H1 (cell line): ENCODE measurements at regions not wholly inside any gene's neighbourhood (a gene's known extent, or its start where the extent isn't known, plus 50 kb on each side); places are given as distances from the start of the nearest gene placed in this dataset.

Experiments
- JUND ChIP-seq: IDR thresholded peaks from 2 replicates; pipeline ENCODE4 v1.6.1; 2011; ENCODE audit warnings: mild to moderate bottlenecking, improper control_type of control experiment, low read length
- RBBP5 ChIP-seq: IDR thresholded peaks from 2 replicates; pipeline ENCODE4 v1.7.1; 2012; ENCODE audit warnings: low read depth, mild to moderate bottlenecking, inconsistent platforms, low read length, moderate library complexity, borderline replicate concordance
- YY1 ChIP-seq: IDR thresholded peaks from 2 replicates; pipeline ENCODE4 v1.6.1; 2011; ENCODE audit warnings: low read depth, mild to moderate bottlenecking, low read length
- TF ChIP-seq, protein P1 (sequence below): IDR thresholded peaks from 2 replicates; pipeline ENCODE4 v1.6.1; 2012; ENCODE audit warnings: low read length, inconsistent platforms
- TF ChIP-seq, protein P2 (sequence below): IDR thresholded peaks from 2 replicates; pipeline ENCODE4 v1.6.1; 2012; ENCODE audit warnings: inconsistent platforms

DNA sequence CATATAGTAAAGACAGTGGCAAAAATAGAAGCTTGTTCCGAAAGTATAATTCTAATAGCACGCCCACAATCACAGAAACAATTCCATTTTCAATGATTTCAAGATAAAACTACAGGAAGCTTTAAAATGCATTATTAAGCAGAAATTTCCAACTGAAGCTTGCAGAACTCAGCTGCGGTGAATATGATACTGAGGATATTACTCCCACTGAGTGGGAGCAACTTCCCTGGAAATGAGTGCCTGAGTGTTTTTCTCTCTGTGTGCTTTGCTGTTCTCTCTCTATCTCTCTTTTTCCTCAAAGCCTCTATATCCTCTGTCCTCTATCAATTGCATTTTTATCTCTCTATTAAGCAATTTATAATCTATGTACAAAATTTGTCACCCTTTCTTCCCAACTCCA is 187.5 kb upstream of the PRDM9 start (continued):
- TF ChIP-seq, protein P1, sequence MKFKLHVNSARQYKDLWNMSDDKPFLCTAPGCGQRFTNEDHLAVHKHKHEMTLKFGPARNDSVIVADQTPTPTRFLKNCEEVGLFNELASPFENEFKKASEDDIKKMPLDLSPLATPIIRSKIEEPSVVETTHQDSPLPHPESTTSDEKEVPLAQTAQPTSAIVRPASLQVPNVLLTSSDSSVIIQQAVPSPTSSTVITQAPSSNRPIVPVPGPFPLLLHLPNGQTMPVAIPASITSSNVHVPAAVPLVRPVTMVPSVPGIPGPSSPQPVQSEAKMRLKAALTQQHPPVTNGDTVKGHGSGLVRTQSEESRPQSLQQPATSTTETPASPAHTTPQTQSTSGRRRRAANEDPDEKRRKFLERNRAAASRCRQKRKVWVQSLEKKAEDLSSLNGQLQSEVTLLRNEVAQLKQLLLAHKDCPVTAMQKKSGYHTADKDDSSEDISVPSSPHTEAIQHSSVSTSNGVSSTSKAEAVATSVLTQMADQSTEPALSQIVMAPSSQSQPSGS: no peak
- TF ChIP-seq, protein P2, sequence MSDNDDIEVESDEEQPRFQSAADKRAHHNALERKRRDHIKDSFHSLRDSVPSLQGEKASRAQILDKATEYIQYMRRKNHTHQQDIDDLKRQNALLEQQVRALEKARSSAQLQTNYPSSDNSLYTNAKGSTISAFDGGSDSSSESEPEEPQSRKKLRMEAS: no peak
- no peak for TF ChIP-seq JUND
- TF ChIP-seq RBBP5: no peak
- no peak for TF ChIP-seq YY1
- TF ChIP-seq, all 59 proteins: peak for 0
